ENCODE measurements at regions not wholly inside any gene's neighbourhood (a gene's known extent, or its start where the extent isn't known, plus 50 kb on each side); places are given as distances from the start of the nearest gene placed in this dataset.

DNA sequence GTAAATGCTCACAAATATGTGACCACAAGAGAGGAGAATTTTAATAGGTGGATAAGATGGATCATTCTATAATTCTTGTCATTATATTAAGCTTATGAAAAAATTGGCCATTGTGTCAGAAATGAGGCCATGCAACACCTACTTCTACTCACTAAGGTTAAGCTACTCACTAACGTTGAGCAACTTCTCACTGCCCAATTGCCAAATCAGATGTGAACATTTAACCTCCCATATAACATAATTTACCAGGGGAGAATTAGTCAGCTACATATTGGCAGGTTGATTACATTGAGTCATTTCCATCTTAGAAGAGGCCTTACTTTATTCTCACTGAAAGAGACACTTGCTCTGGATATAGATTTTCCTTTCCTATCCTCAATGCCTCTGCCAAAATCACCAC lies 211.2 kb upstream of the DGKB start:
- H3K27ac ChIP-seq: no peak overlapping the region
- TF ChIP-seq, protein P1, sequence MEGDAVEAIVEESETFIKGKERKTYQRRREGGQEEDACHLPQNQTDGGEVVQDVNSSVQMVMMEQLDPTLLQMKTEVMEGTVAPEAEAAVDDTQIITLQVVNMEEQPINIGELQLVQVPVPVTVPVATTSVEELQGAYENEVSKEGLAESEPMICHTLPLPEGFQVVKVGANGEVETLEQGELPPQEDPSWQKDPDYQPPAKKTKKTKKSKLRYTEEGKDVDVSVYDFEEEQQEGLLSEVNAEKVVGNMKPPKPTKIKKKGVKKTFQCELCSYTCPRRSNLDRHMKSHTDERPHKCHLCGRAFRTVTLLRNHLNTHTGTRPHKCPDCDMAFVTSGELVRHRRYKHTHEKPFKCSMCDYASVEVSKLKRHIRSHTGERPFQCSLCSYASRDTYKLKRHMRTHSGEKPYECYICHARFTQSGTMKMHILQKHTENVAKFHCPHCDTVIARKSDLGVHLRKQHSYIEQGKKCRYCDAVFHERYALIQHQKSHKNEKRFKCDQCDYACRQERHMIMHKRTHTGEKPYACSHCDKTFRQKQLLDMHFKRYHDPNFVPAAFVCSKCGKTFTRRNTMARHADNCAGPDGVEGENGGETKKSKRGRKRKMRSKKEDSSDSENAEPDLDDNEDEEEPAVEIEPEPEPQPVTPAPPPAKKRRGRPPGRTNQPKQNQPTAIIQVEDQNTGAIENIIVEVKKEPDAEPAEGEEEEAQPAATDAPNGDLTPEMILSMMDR (conservative IDR thresholded peaks at IDR 0.05): no peak

DNA sequence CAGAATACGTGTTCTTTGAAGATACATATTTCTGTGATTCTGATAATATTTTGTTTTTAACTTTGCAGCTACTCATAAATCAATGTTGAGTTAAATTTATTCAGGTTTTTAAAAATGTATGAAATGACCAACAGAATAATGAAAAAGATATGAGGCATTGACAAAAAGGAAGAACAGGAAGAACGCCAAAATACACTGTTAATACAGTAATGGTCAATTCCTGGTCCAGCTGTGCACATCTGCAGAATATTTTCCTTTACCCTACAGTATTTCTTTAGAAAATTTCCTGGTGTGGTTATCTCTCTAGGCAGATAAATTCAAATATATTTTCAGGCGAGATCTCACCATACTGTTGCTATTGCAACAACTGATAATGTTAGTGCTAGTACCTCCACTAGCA lies 203.2 kb upstream of the DGKB start:
- no peak overlapping the region for H3K27ac ChIP-seq
- TF ChIP-seq, protein P1 (conservative IDR thresholded peaks at IDR 0.05): no peak

DNA sequence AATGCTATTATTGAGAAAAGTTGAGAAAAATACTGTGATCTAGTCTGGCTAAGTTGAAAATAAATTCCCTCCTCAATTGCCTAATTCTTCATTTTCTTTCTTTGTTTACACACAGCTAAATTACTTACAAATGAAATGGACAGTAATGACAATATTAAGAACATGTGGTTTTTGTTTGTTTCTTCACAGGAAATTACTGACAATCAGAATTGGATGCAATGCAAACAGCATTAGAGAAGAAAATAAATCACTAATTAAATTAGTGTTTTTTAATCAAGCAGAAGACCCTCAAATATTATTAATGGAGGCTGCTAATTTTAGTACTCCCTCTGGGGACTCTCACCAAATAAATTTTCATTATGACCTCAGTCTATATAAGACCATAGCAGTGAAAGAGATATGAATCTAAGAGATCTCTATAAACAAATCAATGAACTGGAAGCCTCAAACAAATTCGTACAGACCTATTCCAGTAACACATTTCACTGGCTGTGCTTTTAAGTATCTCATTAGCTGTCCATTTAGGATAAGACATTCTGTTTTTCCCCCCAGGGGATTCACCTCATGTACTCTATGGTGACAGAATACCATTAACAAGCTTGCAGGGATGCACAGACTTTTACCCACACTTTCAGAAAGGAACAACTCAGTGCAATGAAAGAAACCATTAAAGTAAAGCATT lies 202.0 kb upstream of the DGKB start:
- no peak overlapping the region for H3K27ac ChIP-seq
- TF ChIP-seq, protein P1 (conservative IDR thresholded peaks at IDR 0.05): no peak

DNA sequence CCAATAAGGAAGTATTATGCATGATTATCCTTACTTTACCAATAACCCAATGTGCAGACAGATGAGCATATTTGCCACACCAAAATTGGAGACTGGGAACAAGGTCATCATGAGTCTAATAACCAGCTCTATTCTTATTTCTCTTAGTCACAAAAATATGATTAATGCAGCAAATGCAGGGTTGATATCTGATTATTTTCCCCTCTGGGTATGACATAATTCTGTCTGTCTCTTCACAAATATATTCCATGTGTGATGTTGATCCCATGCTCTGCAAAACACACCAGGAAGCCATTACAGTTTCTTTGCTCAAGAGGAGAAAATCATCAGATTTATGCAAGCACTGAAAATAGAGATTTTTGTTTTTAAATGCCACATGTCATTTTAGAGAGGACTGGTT lies 196.5 kb upstream of the DGKB start:
- H3K27ac ChIP-seq: no peak overlapping the region
- TF ChIP-seq, protein P1 (conservative IDR thresholded peaks at IDR 0.05): no peak

DNA sequence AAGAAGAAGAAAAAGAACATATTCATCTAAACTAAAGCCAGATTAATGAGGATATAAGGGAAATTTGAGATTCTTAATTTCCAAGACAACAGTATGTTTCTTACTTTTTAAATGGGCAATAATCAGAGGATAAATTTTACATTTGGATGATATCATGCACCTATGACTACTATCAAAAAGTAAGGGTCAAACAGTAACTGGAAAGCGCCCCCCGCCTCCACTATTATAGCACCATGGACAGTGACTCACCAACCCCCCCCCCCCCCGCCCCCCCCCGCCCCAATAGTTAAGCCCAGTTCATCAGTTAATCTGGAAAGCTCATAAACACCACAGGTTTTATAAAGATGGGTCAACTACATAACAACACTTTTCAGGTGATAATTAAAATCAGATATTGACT lies 194.3 kb upstream of the DGKB start:
- TF ChIP-seq, protein P1 (conservative IDR thresholded peaks at IDR 0.05): no peak
- H3K27ac ChIP-seq: no peak overlapping the region

DNA sequence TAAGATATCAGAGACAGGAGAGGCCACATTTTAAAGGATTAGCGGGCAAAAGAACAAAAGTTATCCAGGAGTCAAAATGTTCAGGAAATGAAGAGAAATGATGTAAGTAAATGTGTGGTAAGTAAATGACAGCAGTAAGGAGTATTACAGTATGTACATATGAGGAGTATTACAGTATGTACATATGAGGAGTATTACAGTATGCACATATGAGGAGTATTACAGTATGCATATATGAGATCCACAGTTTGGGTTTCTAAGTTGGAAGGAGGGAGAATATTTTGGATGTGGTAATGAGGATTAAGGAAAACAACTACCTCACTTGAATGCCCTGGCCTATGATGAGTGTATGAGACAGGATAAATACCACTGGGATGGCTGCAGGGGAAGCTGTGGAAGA lies 192.4 kb upstream of the DGKB start:
- H3K27ac ChIP-seq: no peak overlapping the region
- TF ChIP-seq, protein P1 (conservative IDR thresholded peaks at IDR 0.05): no peak

DNA sequence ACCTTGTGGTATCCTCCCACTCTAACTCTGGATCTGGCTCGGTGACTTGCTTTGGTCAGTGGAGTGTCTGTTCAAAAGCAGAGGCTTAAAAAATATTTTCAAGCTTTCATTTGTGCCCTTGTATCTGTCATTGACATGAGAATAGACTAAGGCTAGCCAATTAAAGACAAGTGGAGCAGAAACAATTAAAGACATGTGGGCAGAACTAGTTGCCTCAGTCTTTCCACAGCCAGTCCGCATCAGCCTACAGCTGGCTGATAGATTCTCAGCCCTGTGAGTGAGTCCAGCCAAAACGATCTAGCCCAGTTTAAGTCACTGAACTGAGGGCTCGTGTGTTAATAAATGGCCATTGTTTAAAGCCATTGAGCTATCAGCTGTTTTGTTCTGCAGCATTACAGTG lies 185.2 kb upstream of the DGKB start:
- TF ChIP-seq, protein P1 (conservative IDR thresholded peaks at IDR 0.05): no peak
- no peak overlapping the region for H3K27ac ChIP-seq

Measured in VCaP (cell line).